ENCODE measurements at regions not wholly inside any gene's neighbourhood (a gene's known extent, or its start where the extent isn't known, plus 50 kb on each side); places are given as distances from the start of the nearest gene placed in this dataset.

DNA sequence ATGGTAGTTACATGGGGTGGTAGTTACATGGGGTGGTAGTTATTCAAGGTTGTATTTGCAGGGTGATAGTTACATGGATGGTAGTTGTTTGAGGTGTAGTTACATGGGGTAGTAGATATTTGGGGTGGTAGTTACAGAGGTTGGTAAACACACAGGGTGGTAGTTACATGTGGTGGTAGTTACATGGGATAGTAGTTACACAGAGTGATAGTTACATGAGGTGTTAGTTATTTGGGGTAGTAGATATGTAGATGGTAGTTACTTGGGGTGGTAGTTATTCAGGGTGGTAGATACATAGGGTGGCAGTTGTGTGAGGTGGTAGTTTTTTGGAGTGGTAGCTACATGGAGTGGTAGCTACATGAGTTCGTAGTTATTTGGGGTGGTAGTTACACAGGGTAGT lies 221.3 kb upstream of the CST7 start:
- intact Hi-C loops (cut with micrococcal nuclease), result no loop called here
- WGBS (ENCODE audit: insufficient coverage), result 88% methylated on average over 1 of the region's 1 CpG
- Mint-ChIP-seq H3K27me3 (ENCODE audit: low read depth in 2 of 2) (peaks cover 8 to 9% of the 10 kb centered on the region in 2 donors), H3K4me1 (peaks cover 10% of the 10 kb centered on the region in 2 donors), H3K9me3 (no peaks in the 10 kb centered on the region), H3K36me3 (no peaks in the 10 kb centered on the region), H3K27ac (no peak overlapping the region), H3K4me3 (no peak overlapping the region)
- H3K27me3 ChIP-seq (ENCODE audit: control insufficient read depth, insufficient read depth, low read length), result no peaks in the 10 kb centered on the region
- H3K4me1 ChIP-seq (ENCODE audit: control insufficient read depth, insufficient read depth, low read length), result no peaks in the 10 kb centered on the region
- no peaks in the 10 kb centered on the region for H3K36me3 ChIP-seq (ENCODE audit: control insufficient read depth, insufficient read depth, low read length)
- TF ChIP-seq, protein P1, sequence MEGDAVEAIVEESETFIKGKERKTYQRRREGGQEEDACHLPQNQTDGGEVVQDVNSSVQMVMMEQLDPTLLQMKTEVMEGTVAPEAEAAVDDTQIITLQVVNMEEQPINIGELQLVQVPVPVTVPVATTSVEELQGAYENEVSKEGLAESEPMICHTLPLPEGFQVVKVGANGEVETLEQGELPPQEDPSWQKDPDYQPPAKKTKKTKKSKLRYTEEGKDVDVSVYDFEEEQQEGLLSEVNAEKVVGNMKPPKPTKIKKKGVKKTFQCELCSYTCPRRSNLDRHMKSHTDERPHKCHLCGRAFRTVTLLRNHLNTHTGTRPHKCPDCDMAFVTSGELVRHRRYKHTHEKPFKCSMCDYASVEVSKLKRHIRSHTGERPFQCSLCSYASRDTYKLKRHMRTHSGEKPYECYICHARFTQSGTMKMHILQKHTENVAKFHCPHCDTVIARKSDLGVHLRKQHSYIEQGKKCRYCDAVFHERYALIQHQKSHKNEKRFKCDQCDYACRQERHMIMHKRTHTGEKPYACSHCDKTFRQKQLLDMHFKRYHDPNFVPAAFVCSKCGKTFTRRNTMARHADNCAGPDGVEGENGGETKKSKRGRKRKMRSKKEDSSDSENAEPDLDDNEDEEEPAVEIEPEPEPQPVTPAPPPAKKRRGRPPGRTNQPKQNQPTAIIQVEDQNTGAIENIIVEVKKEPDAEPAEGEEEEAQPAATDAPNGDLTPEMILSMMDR (IDR thresholded peaks at IDR 0.05), result no peak
- H3K9me3 ChIP-seq (ENCODE audit: control insufficient read depth, insufficient read depth, low read length), result no peaks in the 10 kb centered on the region
- no peak overlapping the region for H3K27ac ChIP-seq (ENCODE audit: low read length)
- DNase-seq (no peak), ATAC-seq (no peak)
- H3K4me3 ChIP-seq (ENCODE audit: low read length), result no peak overlapping the region

DNA sequence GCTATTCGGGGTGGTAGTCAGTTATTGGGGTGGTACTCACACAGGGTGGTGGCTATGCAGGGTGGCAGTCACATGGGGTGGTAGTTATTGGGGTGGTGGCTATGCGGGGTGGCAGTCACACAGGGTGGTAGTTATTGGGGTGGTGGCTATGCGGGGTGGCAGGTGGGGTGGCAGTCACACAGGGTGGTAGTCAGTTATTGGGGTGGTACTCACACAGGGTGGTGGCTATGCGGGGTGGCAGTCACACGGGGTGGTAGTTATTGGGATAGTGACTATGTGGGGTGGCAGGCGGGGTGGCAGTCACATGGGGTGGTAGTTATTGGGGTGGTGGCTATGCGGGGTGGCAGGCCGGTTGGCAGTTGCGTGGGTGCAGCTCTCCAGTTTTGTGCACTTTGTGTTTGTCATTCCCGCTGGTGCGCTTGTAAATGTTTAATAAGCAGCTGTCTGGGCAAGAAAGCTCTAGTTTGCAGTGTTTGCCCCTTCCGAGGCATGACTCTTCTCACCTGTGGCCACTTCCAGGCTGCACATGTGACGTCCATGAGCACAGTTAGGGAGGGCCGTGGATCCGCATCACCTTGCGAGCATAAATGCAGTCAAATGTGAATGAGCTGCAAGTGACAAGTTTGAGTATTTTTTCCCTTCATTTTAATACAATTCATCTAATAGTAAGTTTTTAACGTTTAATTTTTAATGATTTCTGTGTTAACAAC lies 219.0 kb upstream of the CST7 start:
- H3K9me3 ChIP-seq (ENCODE audit: control insufficient read depth, insufficient read depth, low read length), result no peaks in the 10 kb centered on the region
- DNase-seq (no peak), ATAC-seq (peak in 1 of 3 donors; percentile 12)
- H3K27me3 ChIP-seq (ENCODE audit: control insufficient read depth, insufficient read depth, low read length), result no peaks in the 10 kb centered on the region
- H3K4me1 ChIP-seq (ENCODE audit: control insufficient read depth, insufficient read depth, low read length), result no peaks in the 10 kb centered on the region
- no peak overlapping the region for H3K27ac ChIP-seq (ENCODE audit: low read length)
- no peaks in the 10 kb centered on the region for H3K36me3 ChIP-seq (ENCODE audit: control insufficient read depth, insufficient read depth, low read length)
- TF ChIP-seq, protein P1 (IDR thresholded peaks at IDR 0.05), result no peak
- Mint-ChIP-seq H3K27me3 (ENCODE audit: low read depth in 2 of 2) (peaks cover 0 to 2% of the 10 kb centered on the region in 2 donors), H3K36me3 (no peaks in the 10 kb centered on the region), H3K4me1 (no peaks in the 10 kb centered on the region), H3K27ac (no peak overlapping the region), H3K4me3 (no peak overlapping the region), H3K9me3 (no peaks in the 10 kb centered on the region)
- intact Hi-C loops (cut with micrococcal nuclease), result no loop called here
- 93% methylated on average over 16 of the region's 17 CpGs for WGBS (ENCODE audit: insufficient coverage)
- no peak overlapping the region for H3K4me3 ChIP-seq (ENCODE audit: low read length)

DNA sequence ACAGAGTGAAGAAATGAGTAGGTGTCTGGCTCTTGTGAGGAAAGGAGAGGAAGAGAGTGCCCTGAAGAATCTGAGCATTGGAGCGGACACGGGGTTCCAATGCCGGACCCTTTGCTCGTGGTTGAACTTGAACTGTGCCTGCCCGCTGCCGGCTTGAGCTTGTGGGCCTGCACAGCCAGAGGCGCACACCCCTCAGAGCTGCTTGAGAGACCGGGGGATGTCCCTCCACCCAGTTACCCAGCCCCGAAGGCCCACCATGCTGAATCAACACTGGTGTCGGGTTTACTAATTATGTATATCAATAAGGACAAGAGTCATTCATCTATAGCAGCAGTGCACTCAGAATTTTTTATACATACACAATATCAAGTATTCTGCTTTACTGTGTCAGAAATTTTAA lies 218.3 kb upstream of the CST7 start:
- Mint-ChIP-seq H3K4me1 (no peaks in the 10 kb centered on the region), H3K27me3 (ENCODE audit: low read depth in 2 of 2) (no peaks in the 10 kb centered on the region), H3K4me3 (no peak overlapping the region), H3K36me3 (no peaks in the 10 kb centered on the region), H3K27ac (no peak overlapping the region), H3K9me3 (no peaks in the 10 kb centered on the region)
- H3K27ac ChIP-seq (ENCODE audit: low read length), result no peak overlapping the region
- TF ChIP-seq, protein P1 (IDR thresholded peaks at IDR 0.05), result no peak
- no peaks in the 10 kb centered on the region for H3K4me1 ChIP-seq (ENCODE audit: control insufficient read depth, insufficient read depth, low read length)
- intact Hi-C loops (cut with micrococcal nuclease), result no loop called here
- ATAC-seq (no peak), DNase-seq (no peak)
- H3K4me3 ChIP-seq (ENCODE audit: low read length), result no peak overlapping the region
- no peaks in the 10 kb centered on the region for H3K27me3 ChIP-seq (ENCODE audit: control insufficient read depth, insufficient read depth, low read length)
- no peaks in the 10 kb centered on the region for H3K36me3 ChIP-seq (ENCODE audit: control insufficient read depth, insufficient read depth, low read length)
- no peaks in the 10 kb centered on the region for H3K9me3 ChIP-seq (ENCODE audit: control insufficient read depth, insufficient read depth, low read length)
- WGBS (ENCODE audit: insufficient coverage), result 96% methylated on average over 10 of the region's 10 CpGs

DNA sequence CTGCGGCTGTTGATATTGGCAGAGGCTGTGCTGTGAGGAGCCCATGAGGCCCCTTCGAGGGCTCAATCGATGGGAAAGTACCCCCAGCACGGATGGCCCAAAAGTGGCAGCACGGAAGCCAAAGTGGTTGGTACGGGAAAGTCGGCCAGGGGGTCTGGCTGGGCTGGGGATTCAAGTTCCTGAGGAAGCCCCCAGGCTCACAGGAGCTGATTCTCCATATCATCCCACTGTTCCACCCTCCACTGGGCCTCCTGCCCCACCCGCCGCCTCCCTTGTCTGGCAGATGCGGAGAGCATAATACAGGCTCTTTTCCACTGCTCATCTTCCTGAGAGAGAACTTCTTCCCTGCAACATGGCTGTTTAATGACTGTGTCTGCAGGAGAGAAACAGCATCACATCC lies 217.8 kb upstream of the CST7 start:
- Mint-ChIP-seq H3K36me3 (no peaks in the 10 kb centered on the region), H3K4me1 (no peaks in the 10 kb centered on the region), H3K9me3 (no peaks in the 10 kb centered on the region), H3K27ac (no peak overlapping the region), H3K4me3 (no peak overlapping the region), H3K27me3 (ENCODE audit: low read depth in 2 of 2) (no peaks in the 10 kb centered on the region)
- TF ChIP-seq, protein P1 (IDR thresholded peaks at IDR 0.05), result no peak
- H3K27ac ChIP-seq (ENCODE audit: low read length), result no peak overlapping the region
- no peaks in the 10 kb centered on the region for H3K9me3 ChIP-seq (ENCODE audit: control insufficient read depth, insufficient read depth, low read length)
- no peak for DNase-seq
- no peak overlapping the region for H3K4me3 ChIP-seq (ENCODE audit: low read length)
- intact Hi-C loops (cut with micrococcal nuclease), result no loop called here
- H3K4me1 ChIP-seq (ENCODE audit: control insufficient read depth, insufficient read depth, low read length), result no peaks in the 10 kb centered on the region
- H3K36me3 ChIP-seq (ENCODE audit: control insufficient read depth, insufficient read depth, low read length), result no peaks in the 10 kb centered on the region
- ATAC-seq, result no peak
- H3K27me3 ChIP-seq (ENCODE audit: control insufficient read depth, insufficient read depth, low read length), result no peaks in the 10 kb centered on the region
- WGBS (ENCODE audit: insufficient coverage), result 84% methylated on average over 10 of the region's 10 CpGs
